ENCODE measurements at regions not wholly inside any gene's neighbourhood (a gene's known extent, or its start where the extent isn't known, plus 50 kb on each side); places are given as distances from the start of the nearest gene placed in this dataset.

DNA sequence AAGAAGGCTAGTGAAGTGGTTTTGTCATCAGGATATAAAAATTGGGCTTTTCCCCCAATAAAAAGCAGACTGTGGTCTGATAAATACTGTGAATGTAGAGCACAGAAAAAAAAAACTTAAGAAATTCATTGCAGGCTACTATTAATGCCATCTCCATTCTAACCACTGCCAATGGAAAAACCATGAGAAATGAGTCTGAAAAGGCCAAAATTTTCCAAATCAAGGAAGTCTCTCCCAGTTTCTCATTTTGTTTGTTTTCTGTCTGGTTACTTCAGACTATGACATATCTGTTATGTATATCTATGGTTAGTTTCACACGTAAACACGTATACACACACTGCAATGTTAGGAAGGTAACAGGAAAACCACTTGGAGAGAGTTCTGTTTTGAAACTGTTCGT is 193.6 kb upstream of the TSC22D1 start:
- no peaks in the 10 kb centered on the region; the same call in 1 of the 2 replicates for H3K4me1 ChIP-seq (ENCODE audit: insufficient read depth, low read length)
- H3K27ac ChIP-seq (ENCODE audit: low read length) = no peak overlapping the region
- H3K9ac ChIP-seq (ENCODE audit: low read depth, low read length) = no peak overlapping the region
- H3K36me3 ChIP-seq (ENCODE audit: insufficient read depth, low read depth, low read length) = no peaks in the 10 kb centered on the region
- H3K9me3 ChIP-seq (ENCODE audit: insufficient read depth, low read depth, low read length) = no peaks in the 10 kb centered on the region
- no peaks in the 10 kb centered on the region for H3K27me3 ChIP-seq (ENCODE audit: insufficient read depth, low read length)
- no peak overlapping the region for H3K4me3 ChIP-seq (ENCODE audit: low read length)

DNA sequence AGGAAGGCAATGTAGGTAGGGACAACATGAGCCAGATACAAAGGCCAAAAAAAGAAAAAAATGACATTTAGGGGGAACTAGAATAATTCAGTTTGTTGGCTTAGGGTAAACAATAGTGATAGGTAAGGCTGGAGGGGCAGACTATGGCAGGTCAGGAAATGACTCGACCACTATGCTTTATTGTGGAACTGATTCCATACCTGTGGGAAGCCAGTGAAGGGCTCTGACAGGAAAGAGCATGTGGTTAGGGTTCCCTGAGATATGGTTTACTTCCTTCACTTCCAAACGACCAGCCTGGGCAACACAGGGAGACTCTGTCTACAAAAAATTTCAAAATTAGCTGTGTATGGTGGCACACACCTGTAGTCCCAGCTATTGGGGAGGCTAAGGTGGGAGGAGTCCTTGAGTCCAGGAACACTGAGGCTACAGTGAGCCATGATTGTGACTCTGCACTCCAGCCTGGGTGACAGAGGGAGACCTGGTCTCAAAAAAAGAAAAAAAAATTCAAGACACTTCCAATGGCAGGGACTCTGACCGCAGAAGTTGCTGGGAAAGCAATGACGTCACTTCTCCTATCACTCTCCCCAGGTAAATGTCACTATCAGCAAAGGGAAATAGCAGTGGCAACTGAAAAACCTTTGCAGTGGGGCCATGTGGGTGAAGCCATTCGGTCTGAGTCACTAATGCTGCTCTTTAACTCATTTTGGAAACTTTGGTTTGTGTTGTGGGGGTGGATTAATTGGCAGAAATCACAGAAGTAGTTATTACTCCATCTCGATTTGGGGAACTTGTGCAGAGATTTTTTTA is 192.8 kb upstream of the TSC22D1 start:
- H3K4me1 ChIP-seq (ENCODE audit: insufficient read depth, low read length) = peaks cover 4% of the 10 kb centered on the region; the same call in 1 of the 2 replicates
- H3K27ac ChIP-seq (ENCODE audit: low read length) = no peak overlapping the region

DNA sequence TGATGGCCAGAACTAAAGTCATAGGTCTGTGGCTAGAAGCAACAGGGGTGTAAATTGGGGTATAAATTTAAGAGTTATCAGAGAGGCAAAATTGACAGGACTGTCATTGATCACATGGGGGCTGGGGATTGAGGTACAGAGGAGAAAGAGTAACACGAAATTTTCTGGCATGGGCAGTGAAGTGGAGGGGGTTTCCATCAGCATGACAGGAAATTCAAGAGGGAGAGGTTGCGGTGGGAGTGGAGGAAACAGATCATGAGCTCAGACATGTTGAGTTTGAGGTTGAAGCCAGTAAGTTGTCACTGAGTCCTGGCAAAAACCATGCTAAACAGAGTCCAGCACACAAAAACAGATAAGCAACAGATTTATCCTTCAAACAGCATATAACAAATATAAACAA is 192.1 kb upstream of the TSC22D1 start:
- Histone ChIP-seq H3K4me1 (ENCODE audit: insufficient read depth, low read length) (peaks cover 6% of the 10 kb centered on the region; the same call in 1 of the 2 replicates), H3K27me3 (ENCODE audit: insufficient read depth, low read length) (no peaks in the 10 kb centered on the region), H3K4me3 (ENCODE audit: low read length) (no peak overlapping the region), H3K9ac (ENCODE audit: low read depth, low read length) (no peak overlapping the region), H3K36me3 (ENCODE audit: insufficient read depth, low read depth, low read length) (no peaks in the 10 kb centered on the region), H3K9me3 (ENCODE audit: insufficient read depth, low read depth, low read length) (no peaks in the 10 kb centered on the region), H3K27ac (ENCODE audit: low read length) (no peak overlapping the region)

More for the DNA sequence above, 192.8 kb upstream of the TSC22D1 start:
- Histone ChIP-seq H3K36me3 (ENCODE audit: insufficient read depth, low read depth, low read length) (no peaks in the 10 kb centered on the region), H3K4me3 (ENCODE audit: low read length) (no peak overlapping the region), H3K9ac (ENCODE audit: low read depth, low read length) (no peak overlapping the region), H3K27me3 (ENCODE audit: insufficient read depth, low read length) (no peaks in the 10 kb centered on the region), H3K9me3 (ENCODE audit: insufficient read depth, low read depth, low read length) (no peaks in the 10 kb centered on the region)

DNA sequence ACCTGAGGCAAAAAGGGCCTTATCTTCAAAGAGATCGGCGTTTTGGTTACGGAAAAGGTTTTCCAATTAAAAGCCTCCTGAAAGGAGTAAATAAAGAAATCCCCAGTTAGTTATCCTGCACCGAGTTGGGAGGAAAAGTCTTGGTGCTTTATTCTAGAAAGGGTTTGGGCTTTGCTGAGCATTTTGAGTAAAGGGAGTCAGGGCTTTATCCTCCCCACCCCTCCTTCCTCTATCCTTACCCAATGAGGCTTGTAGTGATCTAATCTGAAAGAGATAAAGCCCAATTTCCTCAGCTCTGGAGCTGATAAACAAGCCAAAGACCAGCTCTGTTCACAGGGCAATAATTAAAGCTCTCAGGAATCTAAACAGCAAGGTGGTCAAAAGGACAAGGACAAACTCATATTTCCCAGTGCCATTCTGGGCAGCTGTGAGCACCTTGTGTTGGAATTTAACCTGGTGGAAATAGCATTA is 188.9 kb upstream of the TSC22D1 start:
- Histone ChIP-seq H3K36me3 (ENCODE audit: insufficient read depth, low read depth, low read length) (no peaks in the 10 kb centered on the region), H3K4me3 (ENCODE audit: low read length) (no peak overlapping the region), H3K27ac (ENCODE audit: low read length) (no peak overlapping the region), H3K9me3 (ENCODE audit: insufficient read depth, low read depth, low read length) (no peaks in the 10 kb centered on the region), H3K27me3 (ENCODE audit: insufficient read depth, low read length) (no peaks in the 10 kb centered on the region), H3K9ac (ENCODE audit: low read depth, low read length) (no peak overlapping the region), H3K4me1 (ENCODE audit: insufficient read depth, low read length) (peaks cover 6% of the 10 kb centered on the region; the same call in 1 of the 2 replicates)

DNA sequence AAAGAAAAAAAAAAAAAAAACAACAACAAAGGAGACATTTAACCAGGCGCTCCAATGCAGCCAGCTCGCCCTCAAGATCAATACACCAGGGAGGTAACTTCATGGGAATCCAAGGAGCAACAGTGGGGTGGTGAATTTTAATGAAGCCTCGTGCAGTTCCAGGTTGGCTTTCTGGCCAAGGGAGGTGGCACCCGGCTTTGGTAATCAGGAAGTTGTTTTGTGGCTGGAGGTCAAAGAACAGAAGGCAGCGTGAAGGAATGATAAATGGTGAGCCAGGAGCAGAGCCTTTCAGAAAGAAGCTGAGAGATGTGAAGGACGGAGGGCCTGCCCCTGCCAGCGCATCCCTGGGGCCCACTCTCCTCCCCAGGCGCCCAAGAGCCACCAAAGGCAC is 188.2 kb upstream of the TSC22D1 start:
- Histone ChIP-seq H3K27me3 (ENCODE audit: insufficient read depth, low read length) (no peaks in the 10 kb centered on the region), H3K4me3 (ENCODE audit: low read length) (no peak overlapping the region), H3K36me3 (ENCODE audit: insufficient read depth, low read depth, low read length) (no peaks in the 10 kb centered on the region), H3K4me1 (ENCODE audit: insufficient read depth, low read length) (peaks cover 6% of the 10 kb centered on the region), H3K9me3 (ENCODE audit: insufficient read depth, low read depth, low read length) (no peaks in the 10 kb centered on the region), H3K27ac (ENCODE audit: low read length) (no peak overlapping the region), H3K9ac (ENCODE audit: low read depth, low read length) (no peak overlapping the region)

DNA sequence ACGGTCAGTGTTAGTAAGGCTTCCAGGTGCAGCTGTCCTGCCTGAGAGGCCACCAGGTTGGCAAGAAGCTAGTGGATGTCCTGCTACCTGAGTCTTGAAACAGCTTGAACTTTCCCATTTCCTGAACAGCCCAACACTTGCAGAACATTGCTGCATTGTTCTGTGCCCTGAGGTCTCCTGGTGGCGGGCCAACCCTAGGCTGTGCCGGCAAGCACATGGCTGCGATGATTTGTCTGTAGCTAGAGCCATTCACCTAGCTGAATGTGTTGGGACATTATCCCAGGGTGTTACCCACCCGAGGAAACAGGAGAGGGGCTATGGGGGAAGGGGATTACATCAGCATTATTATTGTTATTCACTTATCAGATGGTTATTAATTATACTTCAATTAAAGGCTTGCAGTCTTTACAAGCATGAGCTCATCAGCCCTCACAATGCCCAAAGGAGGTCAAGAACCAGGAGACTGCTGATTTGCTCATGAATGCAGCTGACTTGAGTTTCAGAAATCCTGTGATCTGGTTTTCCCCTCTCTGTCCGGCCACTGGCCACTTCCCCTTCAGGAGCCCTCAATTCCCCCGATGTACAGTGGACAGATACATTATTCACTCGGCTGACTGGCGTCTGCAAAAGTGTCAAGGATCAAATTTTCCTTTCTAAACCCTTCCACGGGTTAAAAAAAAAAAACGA is 187.6 kb upstream of the TSC22D1 start:
- no peak overlapping the region for H3K9ac ChIP-seq (ENCODE audit: low read depth, low read length)
- no peak overlapping the region for H3K27ac ChIP-seq (ENCODE audit: low read length)

DNA sequence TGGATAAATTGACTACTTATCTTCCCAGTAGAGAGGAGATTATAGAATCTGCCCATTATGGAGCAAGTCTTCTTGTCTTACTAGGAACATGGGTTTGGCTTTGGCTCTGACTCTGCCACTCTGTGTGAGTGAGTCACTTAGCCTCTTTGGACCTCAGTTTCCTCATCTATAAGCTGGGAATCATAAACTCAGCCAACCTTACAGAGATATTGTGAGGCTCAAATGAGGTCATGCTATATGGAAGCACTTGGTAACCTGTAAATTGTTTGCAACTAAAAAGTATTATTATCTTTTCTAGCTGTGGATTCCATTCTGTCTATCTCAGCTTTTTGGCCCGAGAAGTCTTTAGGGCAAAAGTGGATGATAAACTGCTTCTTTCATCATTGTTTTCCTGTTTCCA is 186.8 kb upstream of the TSC22D1 start:
- no peaks in the 10 kb centered on the region for H3K27me3 ChIP-seq (ENCODE audit: insufficient read depth, low read length)
- H3K36me3 ChIP-seq (ENCODE audit: insufficient read depth, low read depth, low read length) = no peaks in the 10 kb centered on the region
- no peak overlapping the region for H3K27ac ChIP-seq (ENCODE audit: low read length)
- H3K4me1 ChIP-seq (ENCODE audit: insufficient read depth, low read length) = peaks cover 8% of the 10 kb centered on the region
- H3K9ac ChIP-seq (ENCODE audit: low read depth, low read length) = no peak overlapping the region
- no peak overlapping the region for H3K4me3 ChIP-seq (ENCODE audit: low read length)
- no peaks in the 10 kb centered on the region for H3K9me3 ChIP-seq (ENCODE audit: insufficient read depth, low read depth, low read length)

More for the DNA sequence above, 187.6 kb upstream of the TSC22D1 start:
- no peaks in the 10 kb centered on the region for H3K9me3 ChIP-seq (ENCODE audit: insufficient read depth, low read depth, low read length)
- no peaks in the 10 kb centered on the region for H3K36me3 ChIP-seq (ENCODE audit: insufficient read depth, low read depth, low read length)
- H3K27me3 ChIP-seq (ENCODE audit: insufficient read depth, low read length) = no peaks in the 10 kb centered on the region
- H3K4me3 ChIP-seq (ENCODE audit: low read length) = no peak overlapping the region
- H3K4me1 ChIP-seq (ENCODE audit: insufficient read depth, low read length) = peaks cover 8% of the 10 kb centered on the region

DNA sequence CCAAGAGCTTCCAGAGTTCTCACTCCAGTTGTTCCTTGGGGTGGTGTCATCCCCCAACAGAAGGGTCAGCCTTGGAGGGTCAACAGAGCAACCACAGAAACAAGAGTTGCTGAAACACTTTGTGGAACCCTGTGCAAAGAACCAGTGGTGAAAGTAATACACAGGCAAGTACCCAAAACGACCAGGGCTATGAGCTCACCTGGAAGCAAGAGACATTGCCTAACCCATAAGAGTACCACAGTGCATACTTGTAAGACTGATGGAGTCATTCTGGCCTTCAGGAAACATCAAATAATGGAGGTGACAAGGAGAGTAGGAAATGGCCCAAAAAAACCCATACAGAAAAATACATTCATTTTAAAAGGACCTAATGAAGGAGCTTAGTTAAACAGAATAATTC is 184.3 kb upstream of the TSC22D1 start:
- H3K4me1 ChIP-seq (ENCODE audit: insufficient read depth, low read length) = peaks cover 8% of the 10 kb centered on the region
- H3K27me3 ChIP-seq (ENCODE audit: insufficient read depth, low read length) = no peaks in the 10 kb centered on the region
- no peaks in the 10 kb centered on the region for H3K36me3 ChIP-seq (ENCODE audit: insufficient read depth, low read depth, low read length)
- H3K27ac ChIP-seq (ENCODE audit: low read length) = no peak overlapping the region
- no peaks in the 10 kb centered on the region for H3K9me3 ChIP-seq (ENCODE audit: insufficient read depth, low read depth, low read length)
- no peak overlapping the region for H3K9ac ChIP-seq (ENCODE audit: low read depth, low read length)
- H3K4me3 ChIP-seq (ENCODE audit: low read length) = no peak overlapping the region

DNA sequence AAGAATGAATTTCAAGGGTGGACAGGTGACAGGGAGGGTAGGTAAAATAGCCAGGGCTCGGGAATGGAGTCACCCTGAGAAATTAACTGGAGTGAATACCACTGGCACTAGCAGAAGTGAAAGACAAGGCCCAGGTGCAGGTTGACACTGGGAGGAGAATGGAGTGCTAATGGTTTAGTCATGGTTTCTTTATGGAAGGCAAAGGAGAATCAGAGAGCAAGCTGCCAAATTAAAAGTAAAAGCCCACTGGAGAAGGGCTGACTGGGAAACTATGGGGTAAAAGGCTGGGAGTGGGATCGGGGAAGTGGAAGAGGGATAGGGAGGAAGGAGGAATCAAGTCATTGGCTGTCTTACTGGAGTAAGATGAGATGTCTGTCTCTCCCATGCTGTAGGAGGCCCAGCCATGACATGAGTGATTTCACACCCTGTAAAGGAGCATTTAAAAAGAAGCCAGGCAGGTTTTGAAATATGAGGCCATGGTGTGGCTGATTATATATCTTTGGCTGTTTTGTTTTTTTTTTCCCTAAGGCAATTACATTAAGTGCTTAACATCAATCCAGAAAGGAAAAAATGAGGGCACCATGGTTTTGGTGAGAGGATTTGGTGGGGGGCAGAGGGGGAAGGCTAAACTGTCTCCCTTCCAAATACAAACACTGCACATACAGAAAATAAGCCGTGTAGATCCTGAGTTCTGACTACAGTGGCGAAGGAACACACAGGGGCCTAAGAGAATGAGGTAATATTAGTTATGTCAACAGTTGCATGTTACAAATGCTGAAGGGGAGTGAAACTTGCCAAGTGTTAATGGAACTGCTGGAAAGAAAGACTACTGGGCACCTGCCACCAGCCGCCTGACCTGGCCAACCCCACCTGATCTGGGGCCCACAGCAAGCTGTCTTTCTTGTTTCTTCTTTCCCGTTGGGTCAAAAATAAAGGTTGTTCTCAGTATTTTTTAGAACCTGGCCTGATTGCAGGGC is 183.5 kb upstream of the TSC22D1 start:
- no peaks in the 10 kb centered on the region for H3K9me3 ChIP-seq (ENCODE audit: insufficient read depth, low read depth, low read length)
- H3K27ac ChIP-seq (ENCODE audit: low read length) = no peak overlapping the region
- H3K4me3 ChIP-seq (ENCODE audit: low read length) = no peak overlapping the region
- H3K4me1 ChIP-seq (ENCODE audit: insufficient read depth, low read length) = peaks cover 8% of the 10 kb centered on the region
- H3K27me3 ChIP-seq (ENCODE audit: insufficient read depth, low read length) = no peaks in the 10 kb centered on the region
- H3K36me3 ChIP-seq (ENCODE audit: insufficient read depth, low read depth, low read length) = no peaks in the 10 kb centered on the region
- no peak overlapping the region for H3K9ac ChIP-seq (ENCODE audit: low read depth, low read length)

DNA sequence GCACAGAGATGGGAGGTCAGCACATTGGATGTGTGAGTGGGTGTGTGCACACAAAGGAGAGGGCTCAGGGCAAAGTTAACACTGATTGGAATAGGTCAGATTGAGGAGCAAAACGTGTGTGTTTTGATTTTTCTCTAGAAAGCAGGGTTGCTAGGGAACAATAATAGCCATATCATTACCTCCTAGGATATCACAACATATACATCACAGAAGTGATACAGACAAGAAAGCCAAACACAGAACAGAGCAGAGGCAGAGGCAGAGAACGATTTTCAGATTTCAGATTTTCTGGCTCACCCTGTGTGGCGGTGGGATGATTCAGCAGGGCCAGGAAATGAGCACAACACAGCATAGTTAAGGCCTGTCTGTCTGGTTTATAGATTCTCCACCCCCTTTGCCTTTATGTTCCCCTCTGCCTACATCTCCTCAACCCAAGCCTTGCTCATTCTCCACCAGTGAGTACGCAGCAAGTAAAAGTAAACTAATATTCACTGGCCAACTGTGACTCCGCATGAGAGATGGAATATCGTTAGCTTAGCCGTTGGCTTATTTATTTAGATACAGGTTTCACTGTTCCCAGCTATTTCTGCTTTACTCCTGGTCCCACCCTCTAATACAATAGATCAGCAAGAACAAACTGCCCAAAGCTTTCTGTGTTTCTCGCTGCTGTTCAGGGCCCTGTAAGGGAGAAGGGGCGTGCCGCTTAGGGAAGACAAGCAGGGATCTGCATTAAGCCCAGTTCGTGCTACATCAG is 182.7 kb upstream of the TSC22D1 start:
- Histone ChIP-seq H3K9ac (ENCODE audit: low read depth, low read length) (no peak overlapping the region), H3K27me3 (ENCODE audit: insufficient read depth, low read length) (no peaks in the 10 kb centered on the region), H3K4me3 (ENCODE audit: low read length) (no peak overlapping the region), H3K36me3 (ENCODE audit: insufficient read depth, low read depth, low read length) (no peaks in the 10 kb centered on the region), H3K4me1 (ENCODE audit: insufficient read depth, low read length) (peaks cover 3% of the 10 kb centered on the region), H3K27ac (ENCODE audit: low read length) (no peak overlapping the region), H3K9me3 (ENCODE audit: insufficient read depth, low read depth, low read length) (no peaks in the 10 kb centered on the region)

DNA sequence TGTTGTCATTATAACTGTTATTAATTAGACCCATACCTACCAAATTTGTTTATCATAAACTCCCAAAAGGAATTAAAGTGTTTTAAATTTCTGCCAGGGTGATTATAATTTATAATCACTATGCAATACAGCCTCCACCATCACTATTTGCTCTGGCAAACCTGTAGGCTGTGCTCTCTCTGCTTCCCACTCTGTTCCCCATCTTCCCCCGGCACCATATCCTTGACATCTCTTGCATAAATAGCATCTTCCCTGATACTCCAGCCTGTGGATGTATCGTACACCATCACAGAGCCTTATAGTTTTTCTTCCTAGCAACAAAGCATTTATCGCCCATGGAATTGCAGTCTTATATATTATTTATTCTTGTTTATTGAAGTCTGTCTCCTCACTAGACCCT is 181.5 kb upstream of the TSC22D1 start:
- Histone ChIP-seq H3K27ac (ENCODE audit: low read length) (no peak overlapping the region), H3K4me3 (ENCODE audit: low read length) (no peak overlapping the region), H3K9me3 (ENCODE audit: insufficient read depth, low read depth, low read length) (no peaks in the 10 kb centered on the region), H3K27me3 (ENCODE audit: insufficient read depth, low read length) (no peaks in the 10 kb centered on the region), H3K9ac (ENCODE audit: low read depth, low read length) (no peak overlapping the region), H3K4me1 (ENCODE audit: insufficient read depth, low read length) (peaks cover 2% of the 10 kb centered on the region; the same call in 1 of the 2 replicates), H3K36me3 (ENCODE audit: insufficient read depth, low read depth, low read length) (no peaks in the 10 kb centered on the region)

Measured in iPS-20b (cell line).